HG02885 (cell line): ENCODE measurements at regions not wholly inside any gene's neighbourhood (a gene's known extent, or its start where the extent isn't known, plus 50 kb on each side); places are given as distances from the start of the nearest gene placed in this dataset.
"Not testable (repeated sequence)": the region's sequence is repeated elsewhere in the genome, so short reads cannot be mapped to it uniquely, and the experiment has no call there.

Experiments used
- ATAC-seq: cut with Tn5 transposase; IDR thresholded peaks from one replicate; pipeline ENCODE4 v1.9.1; 2021; ENCODE audit warnings: mild to moderate bottlenecking; ENCODE audit not compliant: unreplicated experiment, poor library complexity

- ATAC-seq = no peak
These were observed 550.0 kb downstream of the MN1 start for GRCh38 chr22:27251563-27251962.

- ATAC-seq = no peak
These were observed 549.1 kb downstream of the MN1 start for GRCh38 chr22:27252282-27253049.

- ATAC-seq = no peak
These were observed 548.3 kb downstream of the MN1 start for GRCh38 chr22:27253108-27253902.

DNA sequence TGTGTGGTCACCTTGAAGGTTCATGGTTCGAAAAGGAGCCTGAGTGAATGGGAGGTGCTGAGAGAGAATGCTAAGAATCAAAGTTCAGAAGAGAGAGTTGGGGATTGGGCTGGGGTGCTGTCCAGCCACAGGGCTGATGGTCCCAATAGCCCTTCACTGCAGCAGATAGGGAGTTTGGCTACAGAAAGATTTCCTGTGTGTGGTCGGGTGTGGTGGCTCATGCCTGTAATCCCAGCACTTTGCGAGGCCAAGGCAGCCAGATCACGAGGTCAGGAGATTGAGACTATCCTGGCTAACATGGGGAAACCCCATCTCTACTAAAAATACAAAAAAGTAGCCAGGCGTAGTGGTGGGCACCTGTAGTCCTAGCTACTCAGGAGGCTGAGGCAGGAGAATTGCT is 547.5 kb downstream of the MN1 start:
- not testable (repeated sequence) for ATAC-seq

- ATAC-seq = no peak
These were observed 546.0 kb downstream of the MN1 start for GRCh38 chr22:27255580-27255979.

DNA sequence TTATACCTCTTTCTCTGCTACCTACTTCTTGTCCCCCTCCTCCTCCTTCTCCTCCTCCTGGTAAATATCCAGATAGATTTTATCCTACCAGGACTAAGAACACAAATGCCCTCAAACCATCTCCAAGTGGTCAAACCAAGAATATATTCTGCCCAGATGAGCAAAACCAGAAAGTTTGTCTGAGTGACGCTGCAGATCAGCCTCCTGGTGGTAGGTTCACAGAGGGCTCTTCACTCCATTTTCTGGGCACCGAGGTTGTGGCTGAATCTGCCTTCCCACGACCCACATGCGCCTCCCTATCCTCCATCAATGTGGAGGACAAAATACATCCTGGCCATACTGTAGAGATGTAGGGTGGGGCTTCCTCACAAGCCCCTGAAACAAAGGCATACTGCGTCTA is 543.6 kb downstream of the MN1 start:
- no peak for ATAC-seq

GRCh38 chr22:27258616-27259172 is 542.9 kb downstream of the MN1 start:
- no peak for ATAC-seq

DNA sequence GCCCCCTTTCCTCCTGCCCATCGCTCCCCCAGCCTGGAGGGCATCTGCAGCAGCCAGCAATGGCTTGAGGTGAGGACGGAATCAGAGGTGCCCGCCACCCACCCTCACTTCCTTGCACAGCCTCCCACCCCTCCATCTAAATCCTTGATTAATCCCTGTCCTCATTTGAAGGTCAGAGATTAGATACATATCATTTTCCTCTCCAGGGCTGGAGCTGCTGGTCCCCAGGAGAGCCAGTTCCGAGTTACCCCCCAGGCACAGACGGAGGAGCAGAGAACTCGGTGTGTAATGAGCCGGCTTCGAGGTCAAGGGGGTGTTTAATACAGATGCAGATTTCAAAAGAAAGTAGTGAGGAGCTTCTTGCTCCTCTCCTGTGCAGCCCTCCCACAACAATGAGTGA is 542.1 kb downstream of the MN1 start:
- no peak for ATAC-seq

GRCh38 chr22:27260087-27260698 is 541.4 kb downstream of the MN1 start:
- no peak for ATAC-seq

DNA sequence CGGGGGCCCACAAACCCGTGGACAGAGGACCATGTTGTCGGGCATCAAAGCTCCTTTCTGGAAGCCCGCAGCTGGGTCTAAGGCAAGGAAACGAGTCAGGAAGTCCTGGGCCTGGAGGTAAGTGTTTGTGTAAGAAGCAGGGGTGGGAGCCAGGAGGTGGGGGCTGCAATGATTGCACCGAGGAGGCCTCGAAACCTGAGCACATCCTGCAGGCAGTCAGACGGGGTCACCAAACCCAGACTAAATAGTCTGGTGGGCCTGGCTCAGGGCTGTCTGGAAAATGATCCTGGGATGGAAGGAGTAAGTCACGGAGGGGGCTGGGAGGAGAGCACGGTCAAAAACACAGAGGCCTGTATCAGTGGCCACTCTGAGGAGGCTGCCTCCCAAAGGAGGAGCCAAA is 539.2 kb downstream of the MN1 start:
- ATAC-seq = no peak

DNA sequence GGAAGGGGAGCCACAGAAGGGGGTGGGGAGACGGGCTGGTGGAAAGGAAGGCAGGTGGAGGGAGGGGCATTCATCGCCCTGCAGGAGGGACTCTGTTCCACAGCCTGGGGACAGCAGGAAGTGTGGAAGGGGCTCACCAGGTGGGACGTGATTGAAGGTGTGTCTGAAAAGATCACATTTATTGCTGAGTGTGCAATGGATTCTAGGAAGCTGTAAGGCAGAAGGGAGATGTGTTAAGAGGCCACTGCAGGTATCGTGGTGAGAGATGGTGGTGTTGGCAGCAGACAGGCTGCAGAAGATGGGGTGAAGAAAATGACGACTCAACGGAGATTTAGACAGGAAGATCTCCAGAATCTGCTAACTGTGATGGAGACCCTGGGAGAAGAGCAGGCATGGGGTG is 537.4 kb downstream of the MN1 start:
- no peak for ATAC-seq

DNA sequence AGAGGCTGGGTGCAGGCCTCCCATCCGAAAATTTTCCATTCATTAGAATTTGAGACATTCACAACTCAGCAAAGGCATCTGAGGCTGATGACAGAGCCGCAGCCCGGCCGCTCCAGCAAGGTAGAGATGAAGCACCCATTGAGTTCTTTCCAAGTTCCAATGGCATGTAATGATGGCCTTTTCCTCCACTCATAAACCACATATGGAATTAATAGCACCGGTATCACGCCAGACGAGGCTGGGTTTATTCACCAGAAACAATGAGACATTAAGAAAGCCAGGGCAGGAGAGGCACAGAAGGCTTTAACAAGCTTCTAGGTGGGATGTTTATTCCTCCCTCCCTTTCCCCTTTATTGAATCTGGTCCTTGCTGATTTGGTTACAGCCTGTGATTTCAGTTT is 534.4 kb downstream of the MN1 start:
- ATAC-seq = no peak

DNA sequence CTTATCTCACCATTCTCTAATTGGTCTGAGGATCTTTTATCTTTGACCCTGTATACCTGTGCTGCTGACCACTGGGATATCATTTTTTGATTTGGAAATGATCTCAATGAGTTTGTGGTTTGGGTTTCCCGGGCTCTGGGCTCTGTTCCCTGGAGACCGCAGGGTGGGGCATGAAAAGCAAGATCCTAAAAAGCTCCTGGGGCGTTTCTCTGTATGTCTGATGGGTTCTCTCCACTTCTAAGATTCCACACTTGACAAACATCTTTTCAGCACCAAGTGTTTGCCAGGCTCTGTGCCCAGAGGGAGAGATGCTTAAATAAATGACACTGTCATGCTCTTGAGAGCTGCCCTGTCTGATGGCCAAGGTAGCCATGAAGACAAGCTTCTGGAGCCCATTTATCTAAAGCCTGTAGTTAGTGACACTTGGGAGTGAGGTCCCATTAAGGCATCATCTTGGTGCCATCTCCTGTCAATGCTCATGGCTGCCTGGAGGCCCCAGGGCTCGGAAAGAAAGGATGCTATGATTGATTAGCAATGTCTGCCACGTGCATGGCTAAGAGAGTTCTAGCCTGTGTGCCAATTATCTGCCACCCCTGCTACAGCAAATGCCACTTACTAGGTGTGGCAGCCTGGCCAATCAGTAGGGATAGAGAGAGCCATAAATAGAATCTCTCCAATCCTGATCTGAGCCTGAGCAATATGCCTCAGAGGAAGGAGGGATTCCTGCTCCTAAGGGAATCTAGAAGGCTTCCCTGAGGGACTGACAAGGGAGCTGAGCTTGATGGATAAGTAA is 531.6 kb downstream of the MN1 start:
- ATAC-seq = no peak

DNA sequence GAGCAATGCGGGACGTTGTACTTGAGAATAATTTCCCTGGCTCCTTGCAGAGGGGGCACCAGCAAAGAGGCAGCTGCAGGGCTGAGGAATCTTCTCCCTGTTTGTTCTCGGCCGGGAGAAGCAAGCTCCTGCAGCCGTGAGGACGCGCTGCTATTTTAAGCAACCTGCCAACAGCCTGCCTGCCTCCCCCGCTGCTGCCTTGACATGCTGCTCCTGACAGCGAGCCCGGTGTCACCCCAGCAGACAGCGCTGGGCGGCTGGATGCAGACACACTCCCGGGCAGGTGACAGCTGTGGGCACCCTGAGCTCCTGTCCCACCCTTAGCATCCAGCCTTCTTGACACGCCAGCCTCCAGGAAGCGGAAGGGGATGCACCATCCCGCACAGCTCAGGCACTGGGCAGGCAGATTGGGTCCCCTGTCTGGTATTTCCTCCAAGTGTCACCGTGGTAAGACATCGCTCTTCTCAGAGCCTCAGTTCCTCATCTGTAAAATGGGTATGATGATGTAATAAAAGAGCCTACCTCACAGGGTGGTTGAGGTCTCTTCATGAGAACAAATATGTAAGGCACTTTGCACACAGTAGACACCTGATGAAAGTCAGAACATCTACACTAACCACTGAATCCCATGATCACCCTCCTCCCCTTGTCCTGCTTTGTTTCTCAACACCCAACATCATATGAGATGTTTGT is 530.6 kb downstream of the MN1 start:
- ATAC-seq = no peak

- no peak for ATAC-seq
These were observed 528.1 kb downstream of the MN1 start for GRCh38 chr22:27273436-27273835.

GRCh38 chr22:27273853-27274252 is 527.7 kb downstream of the MN1 start:
- ATAC-seq = no peak

DNA sequence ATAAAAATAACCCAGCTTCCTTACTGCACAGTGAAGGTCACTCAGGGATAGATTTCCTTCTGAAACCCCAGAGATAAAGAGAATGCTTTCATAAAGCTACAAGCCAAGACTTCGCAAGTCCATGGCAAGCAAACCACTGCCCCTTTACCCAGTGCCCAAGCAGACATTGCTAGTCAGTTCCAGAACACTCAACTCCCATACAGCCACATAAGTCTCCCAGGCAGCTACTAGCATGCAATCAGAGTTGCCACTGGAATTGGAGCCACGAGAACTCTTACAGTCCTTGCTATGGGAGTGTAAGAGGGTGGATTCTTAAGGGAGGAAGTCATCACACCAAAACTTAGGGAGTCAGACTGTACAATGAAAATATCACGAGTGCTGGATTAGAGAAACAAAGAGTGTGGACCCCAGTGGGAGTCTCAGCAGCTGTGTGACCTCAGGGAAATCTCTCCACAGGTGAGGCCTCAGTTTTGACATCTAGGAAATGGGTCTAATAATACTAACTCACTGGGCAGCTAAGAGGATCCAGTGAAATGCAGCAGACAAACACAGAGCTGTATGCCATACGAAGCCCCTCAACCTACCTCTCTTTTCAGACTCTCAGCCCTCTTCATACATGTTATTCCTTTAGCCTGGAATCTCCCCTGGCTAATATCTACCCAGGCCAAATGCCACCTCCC is 526.6 kb downstream of the MN1 start:
- no peak for ATAC-seq

DNA sequence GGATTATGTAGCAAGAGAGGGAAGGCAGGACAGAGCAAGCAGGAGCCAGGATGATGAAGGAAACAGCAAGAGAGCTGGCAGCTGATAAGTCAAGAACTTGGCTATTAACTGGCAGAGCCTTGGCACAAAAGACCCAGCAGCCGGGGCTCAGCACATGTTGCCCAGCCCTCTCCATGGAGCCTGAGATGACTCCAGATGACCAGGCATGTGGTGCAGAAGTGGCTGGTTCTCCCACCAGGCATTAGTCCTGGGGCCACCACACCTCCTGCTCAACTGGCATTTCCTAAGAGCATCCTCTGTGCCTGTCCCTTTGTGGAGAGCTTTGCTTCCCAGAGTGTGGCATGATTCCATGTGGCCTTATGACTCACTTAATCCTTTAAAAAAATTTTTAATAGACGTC is 522.6 kb downstream of the MN1 start:
- ATAC-seq = no peak

DNA sequence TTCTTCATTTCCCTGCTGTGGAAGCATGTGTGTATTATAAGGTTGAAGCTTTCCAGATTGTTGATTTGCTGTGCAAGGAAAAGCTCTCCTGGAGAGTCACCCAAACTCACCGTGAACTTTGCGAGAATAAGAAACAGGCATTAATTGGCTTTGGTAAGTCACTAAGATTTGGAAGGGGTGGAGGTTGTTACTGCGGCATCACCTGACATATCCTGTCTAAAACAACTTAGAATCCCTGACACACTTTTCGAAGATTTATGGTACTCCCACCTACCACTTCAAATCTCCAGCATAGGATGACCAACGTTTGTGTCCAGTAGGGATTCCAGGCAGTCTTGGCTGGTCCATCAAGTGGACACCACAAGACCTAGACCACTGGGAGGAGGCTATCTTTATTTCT is 518.3 kb downstream of the MN1 start:
- no peak for ATAC-seq
